Endothelial cell of umbilical vein (primary cell): ENCODE measurements at regions not wholly inside any gene's neighbourhood (a gene's known extent, or its start where the extent isn't known, plus 50 kb on each side); places are given as distances from the start of the nearest gene placed in this dataset.

Experiments
- BruUV-seq: library from RNA; stranded (reverse); fragments of 400-500 nt; replicated peaks from 2 replicates; lab custom pipeline; 2021; lab: Mats Ljungman, UMichigan
- CTCF ChIA-PET: fragments of 300-600, 350-600 bp; sonication (Branson Sonifier 250); formaldehyde crosslinking; loops from one replicate; lab custom pipeline; 2021; ENCODE audit warnings: antibody characterized with exemption, inconsistent platforms; lab: Charles Lee
- POLR2A ChIA-PET: fragments of 300-600, 350-600 bp; sonication (Branson Sonifier 250); formaldehyde crosslinking; loops from one replicate; lab custom pipeline; 2021; ENCODE audit warnings: antibody characterized with exemption, inconsistent platforms; lab: Charles Lee
- DNase-seq: peaks from one replicate; pipeline ENCODE4 v3.0.0-alpha.2; 2011; ENCODE audit warnings: low read depth, low spot score
- FAIRE-seq: peaks from 2 replicates; lab custom pipeline; 2011; peaks lifted over from hg19 to GRCh38; lab: Jason Lieb, UNC
- H2AFZ ChIP-seq: 2 replicates; pipeline ENCODE4 v1.6.0; 2012; ENCODE audit warnings: low read depth, low read length, control low read depth, inconsistent platforms
- H3K27ac ChIP-seq: 2 replicates; pipeline ENCODE4 v1.5.1; 2011; ENCODE audit warnings: low read depth, mild to moderate bottlenecking, control low read depth, low read length, moderate library complexity; ENCODE audit not compliant: insufficient read depth
- H3K27me3 ChIP-seq, 2 experiments: 2 replicates each; pipeline versions ENCODE4 v1.6.0 to v1.6.1; 2011; ENCODE audit warnings: low read length in 2 of 2, mixed read lengths in 1 of 2; ENCODE audit not compliant: control insufficient read depth in 2 of 2, insufficient read depth in 2 of 2
- H3K36me3 ChIP-seq, 2 experiments: 2 replicates in 1 of 2; 3 replicates in 1 of 2; pipeline ENCODE4 v1.5.1; 2011; ENCODE audit warnings: low read length in 2 of 2, mild to moderate bottlenecking in 1 of 2, moderate library complexity in 1 of 2; ENCODE audit not compliant: control insufficient read depth in 2 of 2, insufficient read depth in 2 of 2; ENCODE audit errors: extremely low read depth in 1 of 2
- H3K4me1 ChIP-seq: 3 replicates; pipeline ENCODE4 v1.5.1; 2011; ENCODE audit warnings: mild to moderate bottlenecking, low read length; ENCODE audit not compliant: control insufficient read depth, insufficient read depth; ENCODE audit errors: extremely low read depth
- H3K4me2 ChIP-seq: 2 replicates; pipeline ENCODE4 v1.6.1; 2011; ENCODE audit warnings: low read length, control low read depth, mixed read lengths; ENCODE audit not compliant: insufficient read depth
- H3K4me3 ChIP-seq, 3 experiments: fragments of 200-600 bp in 1 of 3; sonication (generic), shearing (Covaris generic) in 1 of 3; replicated peaks in 1 of 3; 2 replicates each; pipeline ENCODE4 v1.5.1; 2011 to 2016; ENCODE audit warnings: control low read depth in 3 of 3, low read length in 3 of 3, mild to moderate bottlenecking in 2 of 3, inconsistent platforms in 1 of 3, low read depth in 1 of 3, moderate library complexity in 1 of 3; ENCODE audit not compliant: insufficient read depth in 1 of 3
- H3K79me2 ChIP-seq: 2 replicates; pipeline ENCODE4 v1.6.0; 2012; ENCODE audit warnings: low read length, inconsistent platforms; ENCODE audit not compliant: control insufficient read depth, insufficient read depth
- H3K9ac ChIP-seq: replicated peaks from 2 replicates; pipeline ENCODE3; 2011; ENCODE audit warnings: low read length, control low read depth; ENCODE audit not compliant: insufficient read depth; ENCODE audit errors: extremely low read depth
- H3K9me1 ChIP-seq: replicated peaks from 3 replicates; pipeline ENCODE4 v1.6.0; 2011; ENCODE audit warnings: mild to moderate bottlenecking, low read length; ENCODE audit not compliant: control insufficient read depth, insufficient read depth; ENCODE audit errors: extremely low read depth
- H3K9me3 ChIP-seq: replicated peaks from 2 replicates; pipeline ENCODE4 v1.5.1; 2012; ENCODE audit warnings: low read length, inconsistent platforms; ENCODE audit not compliant: control insufficient read depth, insufficient read depth
- H4K20me1 ChIP-seq: replicated peaks from 2 replicates; pipeline ENCODE3; 2011; ENCODE audit warnings: mild to moderate bottlenecking, low read length; ENCODE audit not compliant: control insufficient read depth, insufficient read depth; ENCODE audit errors: extremely low read depth
- EZH2 ChIP-seq: IDR thresholded peaks from 2 replicates; pipeline ENCODE4 v1.6.1; 2012; ENCODE audit warnings: borderline replicate concordance, low read depth, mild to moderate bottlenecking, moderate library complexity, low read length, inconsistent platforms; ENCODE audit not compliant: severe bottlenecking
- FOS ChIP-seq: IDR thresholded peaks from 2 replicates; pipeline ENCODE4 v1.6.1; 2011; ENCODE audit warnings: mild to moderate bottlenecking, low read length, moderate library complexity, borderline replicate concordance; ENCODE audit not compliant: insufficient read depth
- GATA2 ChIP-seq: IDR thresholded peaks from 2 replicates; pipeline ENCODE4 v1.7.0; 2011; ENCODE audit warnings: low read depth, mild to moderate bottlenecking, moderate library complexity, mixed read lengths, low read length; ENCODE audit not compliant: insufficient read length, insufficient read depth
- JUN ChIP-seq: IDR thresholded peaks from 2 replicates; pipeline ENCODE4 v1.6.1; 2011; ENCODE audit warnings: borderline replicate concordance, low read depth; ENCODE audit not compliant: insufficient read length, insufficient read depth
- MYC ChIP-seq: IDR thresholded peaks from one replicate; pipeline ENCODE4 v1.6.1; 2011; ENCODE audit warnings: mild to moderate bottlenecking, low read depth, low read length
- POLR2A ChIP-seq: IDR thresholded peaks from 2 replicates; pipeline ENCODE4 v1.6.1; 2012; ENCODE audit warnings: low read depth, mild to moderate bottlenecking, control low read depth, low read length
- POLR2AphosphoS5 ChIP-seq: IDR thresholded peaks from 2 replicates; pipeline ENCODE4 v1.6.1; 2012; ENCODE audit warnings: low read depth, mild to moderate bottlenecking, control low read depth, low read length, moderate library complexity; ENCODE audit not compliant: insufficient read depth
- dilution Hi-C: fragments of 300-500 bp; cut with MboI; formaldehyde crosslinking; loops from one replicate; pipeline ENCODE4 v1.15.0; 2019; ENCODE audit warnings: low sequenced_read_pairs; ENCODE audit not compliant: extremely low pct_ligation_motif_present
- intact Hi-C: fragments of 100-400 bp; cut with micrococcal nuclease; formaldehyde crosslinking; loops from one replicate; pipeline ENCODE4 v1.10.0; 2022
- TF ChIP-seq, protein P1 (sequence below): IDR thresholded peaks from 2 replicates; pipeline ENCODE4 v1.6.1; 2011; ENCODE audit not compliant: insufficient read depth, insufficient read length
- TF ChIP-seq, protein P2 (sequence below), 2 donors: IDR thresholded peaks; 1 replicate in 1 of 2; 2 replicates in 1 of 2; pipeline ENCODE4 v1.5.1; 2011; ENCODE audit warnings: low read length in 2 of 2, mild to moderate bottlenecking in 2 of 2, moderate library complexity in 2 of 2, control low read depth in 1 of 2, inconsistent platforms in 1 of 2, low read depth in 1 of 2; ENCODE audit not compliant: insufficient read depth in 1 of 2; ENCODE audit errors: extremely low read depth in 1 of 2

DNA sequence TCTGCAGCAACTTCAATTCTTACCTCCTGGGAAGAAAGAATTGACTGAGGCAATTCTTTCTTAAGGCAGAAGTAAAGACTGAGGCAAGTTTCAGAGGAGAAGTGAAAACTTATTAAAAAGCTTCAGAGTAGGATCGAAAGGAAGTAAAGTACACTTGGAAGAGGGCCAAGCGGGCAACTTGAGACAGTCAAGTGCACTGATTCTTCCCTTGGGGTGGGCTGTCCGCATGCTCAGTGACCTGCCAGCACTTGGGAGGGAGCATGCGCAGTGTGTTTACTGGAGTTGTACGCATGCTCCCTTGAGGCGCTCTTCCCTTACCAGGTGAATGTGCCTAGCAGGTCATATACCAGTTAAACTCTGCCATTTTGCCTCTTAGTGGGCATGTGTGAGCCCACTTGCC, 55.3 kb upstream of the NBPF3 start:
- H3K9me1 ChIP-seq: no peaks in the 10 kb centered on the region
- H3K79me2 ChIP-seq: no peaks in the 10 kb centered on the region
- H3K9me3 ChIP-seq: no peaks in the 10 kb centered on the region
- FAIRE-seq: no peak
- ChIA-PET POLR2A (no interaction called here), CTCF (no interaction called here)
- no peaks in the 10 kb centered on the region for H3K4me1 ChIP-seq
- no peak for TF ChIP-seq POLR2A
- TF ChIP-seq, protein P1, sequence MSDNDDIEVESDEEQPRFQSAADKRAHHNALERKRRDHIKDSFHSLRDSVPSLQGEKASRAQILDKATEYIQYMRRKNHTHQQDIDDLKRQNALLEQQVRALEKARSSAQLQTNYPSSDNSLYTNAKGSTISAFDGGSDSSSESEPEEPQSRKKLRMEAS: no peak
- TF ChIP-seq JUN: no peak
- no peak for TF ChIP-seq FOS
- TF ChIP-seq POLR2AphosphoS5: no peak
- TF ChIP-seq GATA2: no peak
- TF ChIP-seq EZH2: no peak
- no peak for TF ChIP-seq MYC
- TF ChIP-seq, protein P2, sequence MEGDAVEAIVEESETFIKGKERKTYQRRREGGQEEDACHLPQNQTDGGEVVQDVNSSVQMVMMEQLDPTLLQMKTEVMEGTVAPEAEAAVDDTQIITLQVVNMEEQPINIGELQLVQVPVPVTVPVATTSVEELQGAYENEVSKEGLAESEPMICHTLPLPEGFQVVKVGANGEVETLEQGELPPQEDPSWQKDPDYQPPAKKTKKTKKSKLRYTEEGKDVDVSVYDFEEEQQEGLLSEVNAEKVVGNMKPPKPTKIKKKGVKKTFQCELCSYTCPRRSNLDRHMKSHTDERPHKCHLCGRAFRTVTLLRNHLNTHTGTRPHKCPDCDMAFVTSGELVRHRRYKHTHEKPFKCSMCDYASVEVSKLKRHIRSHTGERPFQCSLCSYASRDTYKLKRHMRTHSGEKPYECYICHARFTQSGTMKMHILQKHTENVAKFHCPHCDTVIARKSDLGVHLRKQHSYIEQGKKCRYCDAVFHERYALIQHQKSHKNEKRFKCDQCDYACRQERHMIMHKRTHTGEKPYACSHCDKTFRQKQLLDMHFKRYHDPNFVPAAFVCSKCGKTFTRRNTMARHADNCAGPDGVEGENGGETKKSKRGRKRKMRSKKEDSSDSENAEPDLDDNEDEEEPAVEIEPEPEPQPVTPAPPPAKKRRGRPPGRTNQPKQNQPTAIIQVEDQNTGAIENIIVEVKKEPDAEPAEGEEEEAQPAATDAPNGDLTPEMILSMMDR (IDR thresholded peaks at IDR 0.05; ENCODE audit: extremely low read depth in 1 of 2, insufficient read depth in 1 of 2, low read depth in 1 of 2, low read length in 2 of 2): no peak
- H3K27me3 ChIP-seq: peaks cover 10 to 21% of the 10 kb centered on the region in 2 experiments
- no peaks in the 10 kb centered on the region for H4K20me1 ChIP-seq
- no peak overlapping the region for H3K9ac ChIP-seq
- intact Hi-C loops (no loop called here), dilution Hi-C loops (no loop called here)
- no peak overlapping the region for H3K4me3 ChIP-seq
- BruUV-seq: no TSS peak
- H3K27ac ChIP-seq: no peak overlapping the region
- DNase-seq: no peak
- no peaks in the 10 kb centered on the region for H3K36me3 ChIP-seq
- no peak overlapping the region for H3K4me2 ChIP-seq
- no peak overlapping the region for H2AFZ ChIP-seq
